Stimulated activated CD4-positive, alpha-beta T cell treated with anti-CD3 and anti-CD28 coated beads, Interleukin-4, amount 100 ng/mL, for 1 hour (primary cell): ENCODE measurements at regions not wholly inside any gene's neighbourhood (a gene's known extent, or its start where the extent isn't known, plus 50 kb on each side); places are given as distances from the start of the nearest gene placed in this dataset.

Experiments
- DNase-seq: peaks from one replicate; pipeline ENCODE4 v3.0.0-alpha.2; 2020

- DNase-seq = no peak
Observed at GRCh38 chr2:71906357-71906973, 241.2 kb downstream of the CYP26B1 start.

GRCh38 chr2:71905205-71905604 is 242.5 kb downstream of the CYP26B1 start:
- DNase-seq = no peak

DNA sequence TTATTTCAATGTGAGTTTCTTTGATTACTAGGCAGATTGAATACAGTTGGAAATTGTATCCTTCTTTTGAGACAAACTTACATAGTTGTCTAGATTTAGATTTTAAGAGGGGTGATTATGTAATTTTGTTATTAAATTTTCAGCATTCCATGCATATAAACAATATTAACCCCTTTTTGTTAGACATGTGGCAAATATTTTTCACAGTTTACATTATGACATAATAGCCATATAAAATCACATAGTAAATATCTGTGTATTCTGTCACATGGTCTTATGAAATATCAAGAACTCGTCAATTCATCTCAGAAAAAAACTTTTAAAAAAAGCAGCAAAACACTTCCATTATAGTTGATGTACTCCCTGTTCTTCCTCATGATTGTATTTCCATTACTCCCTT is 243.8 kb downstream of the CYP26B1 start:
- DNase-seq = no peak

GRCh38 chr2:71901466-71901865 is 246.2 kb downstream of the CYP26B1 start:
- no peak for DNase-seq

DNA sequence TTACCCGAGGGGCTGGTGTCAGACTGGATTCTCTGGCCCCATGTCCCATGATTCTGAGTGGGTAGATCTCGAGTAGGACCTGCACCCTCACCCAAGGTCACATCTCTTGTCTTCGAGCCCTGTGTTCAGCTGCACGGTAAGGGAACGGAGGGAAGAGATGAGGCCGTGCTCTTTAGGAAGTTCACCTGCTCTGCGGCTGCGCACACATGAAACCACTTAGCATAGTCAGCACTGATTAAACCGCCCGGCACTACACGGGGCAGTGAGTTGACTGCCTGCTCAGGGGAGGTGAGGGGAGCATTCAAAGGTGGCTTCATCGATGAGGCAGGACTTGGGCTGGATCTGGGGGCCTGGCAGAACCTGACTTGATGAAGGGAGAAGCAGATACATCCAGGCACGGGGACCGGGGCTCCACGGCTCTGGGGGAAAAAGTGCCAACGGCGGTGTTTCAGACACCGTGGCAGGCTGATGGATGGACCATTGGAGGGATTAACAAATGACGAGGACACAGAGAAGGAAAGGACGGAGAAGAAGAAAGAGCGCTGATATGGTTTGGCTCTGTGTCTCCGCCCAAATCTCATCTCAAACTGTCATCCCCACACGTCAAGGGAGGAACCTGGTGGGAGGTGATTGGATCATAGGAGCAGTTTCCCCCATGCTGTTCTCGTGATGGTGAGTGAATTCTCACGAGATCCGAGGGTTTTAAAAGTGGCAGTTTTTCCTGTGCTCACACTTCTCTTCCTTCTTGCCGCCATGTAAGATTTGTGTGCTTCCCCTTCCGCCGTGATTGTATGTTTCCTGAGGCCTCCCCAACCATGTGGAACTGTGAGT is 248.6 kb downstream of the CYP26B1 start:
- DNase-seq = no peak

DNA sequence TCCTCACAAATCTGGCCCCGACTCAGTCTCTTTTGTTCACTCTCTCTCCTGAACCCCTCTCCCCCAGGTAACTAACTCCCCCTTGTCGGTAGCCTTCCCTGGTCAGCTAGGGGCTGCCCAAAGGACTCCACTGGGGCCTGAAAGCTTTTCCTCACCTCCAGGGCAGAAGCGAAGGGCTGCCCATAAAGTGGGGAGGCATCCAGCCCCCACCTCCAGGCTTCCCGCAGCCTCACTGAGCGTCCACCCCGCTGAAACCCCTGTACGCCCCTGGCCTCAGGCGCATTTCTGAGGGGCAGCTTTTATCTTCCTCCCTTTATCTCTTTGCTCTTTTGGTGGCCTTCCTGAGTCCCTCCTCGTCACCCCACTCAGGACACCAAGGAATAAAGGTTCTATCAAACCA is 249.3 kb downstream of the CYP26B1 start:
- no peak for DNase-seq

DNA sequence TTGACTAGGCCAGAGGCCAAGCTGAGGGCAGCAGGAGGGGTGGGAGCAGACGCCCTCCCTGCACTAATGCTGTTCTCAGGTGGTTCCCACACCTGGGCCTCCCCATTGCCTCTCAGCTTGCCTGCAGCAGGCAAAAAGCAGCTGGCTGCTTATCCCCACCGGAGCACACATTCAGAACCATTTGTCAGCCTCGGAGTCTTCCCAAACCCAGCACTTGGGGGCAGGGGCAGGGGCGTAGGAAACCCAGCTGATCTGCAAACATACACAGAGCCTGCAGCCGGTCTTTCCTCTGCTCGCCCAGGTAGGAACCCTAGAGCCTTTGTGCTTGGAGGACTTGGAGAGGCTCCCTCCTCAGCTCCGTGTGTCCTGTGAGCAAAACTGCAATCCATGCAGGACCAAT is 249.8 kb downstream of the CYP26B1 start:
- DNase-seq = no peak

DNA sequence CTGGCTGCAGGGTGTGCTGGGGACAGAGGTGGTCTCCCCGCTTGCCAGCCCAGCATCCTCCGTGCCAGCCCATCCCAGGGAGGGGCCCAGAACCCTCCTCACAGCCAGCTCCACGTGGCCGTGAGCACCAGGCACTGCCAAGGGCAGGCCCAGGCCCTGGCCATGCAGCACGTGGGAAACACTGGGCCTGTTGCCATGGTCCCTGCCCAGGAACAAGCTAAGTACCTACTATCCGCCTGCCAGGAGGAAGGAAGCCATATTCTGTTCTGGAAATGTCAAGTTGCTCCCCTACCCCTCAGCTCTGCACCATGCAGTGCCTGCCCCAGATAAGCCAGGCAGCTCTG is 250.6 kb downstream of the CYP26B1 start:
- DNase-seq = no peak

DNA sequence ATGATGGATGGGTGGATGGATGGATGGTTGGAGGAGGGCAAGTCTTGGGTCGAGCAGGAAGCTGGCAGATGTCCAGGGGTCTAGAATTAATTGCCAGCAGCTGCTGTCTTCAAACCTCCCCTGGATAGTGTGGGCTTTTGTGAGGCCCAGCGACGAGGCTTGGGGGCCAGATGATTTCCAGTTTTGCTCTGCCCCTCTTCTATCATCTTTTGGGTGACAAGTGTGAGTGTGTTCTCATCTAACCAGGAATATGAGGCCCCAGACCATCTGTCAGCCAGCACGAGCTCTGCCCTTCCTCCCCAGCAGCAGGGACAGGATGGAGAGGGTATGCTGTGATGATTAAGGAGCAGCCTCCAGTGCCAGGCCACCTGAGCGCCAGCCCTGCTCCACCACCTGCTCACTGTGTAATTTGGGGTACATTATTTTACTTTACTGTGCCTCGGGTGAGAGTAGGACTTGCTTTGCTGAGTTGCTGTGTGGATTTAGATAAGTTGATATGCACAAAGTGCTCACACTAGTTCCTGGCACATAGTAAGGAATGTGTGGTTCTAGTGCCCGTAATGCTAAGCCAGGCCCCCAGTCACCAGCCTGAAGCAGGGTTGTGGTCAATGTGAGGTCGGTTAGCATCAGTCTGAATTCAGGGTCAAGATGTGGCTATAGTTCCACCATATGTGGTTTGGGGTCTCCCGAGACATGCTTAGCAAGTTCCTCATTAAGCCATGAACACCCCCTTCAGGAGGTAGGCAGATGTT is 251.1 kb downstream of the CYP26B1 start:
- DNase-seq = no peak

DNA sequence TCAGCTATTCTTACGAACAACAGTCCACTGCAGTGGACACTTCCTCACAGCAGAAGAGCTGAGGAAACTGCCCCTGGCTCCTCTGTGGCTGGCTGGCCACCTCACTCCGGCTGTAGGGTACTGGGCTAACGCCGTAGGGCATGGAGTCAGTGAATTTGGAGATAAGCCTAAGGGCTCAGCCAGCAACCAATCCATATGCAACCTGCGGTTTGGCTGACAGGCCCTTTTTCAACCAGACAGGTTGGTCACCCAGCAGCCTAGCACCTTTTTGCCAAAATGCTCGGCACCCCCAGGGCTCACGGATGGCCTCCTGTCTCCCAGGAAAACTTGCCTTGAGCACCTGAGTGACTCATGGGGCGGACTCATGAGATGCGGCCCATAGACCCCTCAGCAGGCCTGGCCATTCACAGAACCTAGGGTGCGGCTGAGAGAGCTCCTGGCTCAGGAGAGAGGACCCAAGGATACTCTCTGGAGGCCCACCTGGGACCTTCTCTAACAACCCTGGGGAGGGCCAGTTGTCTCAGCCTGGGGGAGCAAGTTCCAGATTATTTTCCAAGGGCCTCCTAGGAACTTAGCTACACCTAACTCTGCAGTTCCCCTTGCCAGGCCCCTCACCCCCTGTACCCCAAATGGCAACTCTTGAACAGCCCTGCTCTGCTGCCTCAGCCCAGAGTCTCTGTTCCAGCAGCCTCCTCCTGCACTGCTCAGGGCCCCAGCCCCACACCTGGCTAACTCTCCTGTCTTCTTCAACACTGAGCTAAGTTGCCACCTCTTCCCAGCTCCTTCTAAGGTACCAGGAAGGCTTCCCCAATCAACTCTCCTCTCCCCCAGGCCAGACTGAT is 252.1 kb downstream of the CYP26B1 start:
- DNase-seq = no peak

DNA sequence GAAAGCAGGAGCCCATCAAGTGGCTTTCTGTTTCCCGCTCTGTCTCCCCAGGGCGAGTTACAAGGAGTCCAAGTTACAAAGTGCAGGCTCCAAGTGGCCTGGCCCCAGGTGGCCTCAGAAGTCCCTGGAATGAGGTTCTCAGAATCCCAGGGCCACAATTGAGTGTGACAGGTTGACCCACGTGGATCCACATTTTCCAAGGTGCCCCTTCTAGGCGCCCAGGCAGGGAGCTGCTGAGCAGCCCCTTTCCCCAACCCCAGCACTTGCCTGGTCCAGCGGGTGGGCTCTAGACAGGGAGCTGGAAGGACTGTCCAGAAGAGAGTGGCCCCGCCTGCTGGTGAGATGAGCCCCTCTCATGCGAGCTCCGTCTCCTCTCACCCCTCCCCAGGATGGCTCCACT is 253.4 kb downstream of the CYP26B1 start:
- DNase-seq = no peak

DNA sequence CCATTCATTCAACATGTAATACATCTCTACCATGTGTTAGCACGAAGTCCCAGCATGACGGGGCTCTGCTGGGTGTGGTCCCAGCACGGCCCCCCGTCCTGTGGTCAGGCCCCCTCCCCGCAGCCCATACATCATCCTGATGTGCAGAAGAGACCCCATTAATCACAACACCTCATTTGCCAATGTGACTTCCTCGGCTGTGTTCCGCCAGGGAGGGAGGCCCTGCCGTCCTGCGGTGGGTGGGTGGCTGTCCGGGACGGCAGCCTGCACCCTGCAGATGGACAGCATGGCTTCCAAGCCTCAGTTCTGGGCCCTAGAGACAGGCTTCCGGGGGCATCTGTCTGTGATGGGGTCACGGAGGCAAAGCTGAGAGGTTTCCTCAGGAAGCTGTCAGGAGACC is 254.0 kb downstream of the CYP26B1 start:
- no peak for DNase-seq

GRCh38 chr2:71892896-71893295 is 254.8 kb downstream of the CYP26B1 start:
- no peak for DNase-seq

DNA sequence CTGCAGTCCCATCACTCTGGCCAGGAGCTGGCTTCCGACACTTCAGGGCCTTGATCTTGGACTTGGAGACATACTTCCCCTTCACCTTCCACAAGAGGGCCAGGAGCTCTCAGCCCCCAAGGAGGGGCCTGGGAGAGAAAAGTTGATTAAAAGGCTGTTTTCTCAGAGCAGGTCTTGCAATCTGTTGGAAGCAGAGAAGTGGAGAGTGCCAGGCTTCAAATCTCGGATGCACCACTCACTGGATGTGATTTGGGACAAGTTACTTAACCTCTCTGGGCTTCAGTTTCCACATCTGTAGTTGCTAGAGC is 255.3 kb downstream of the CYP26B1 start:
- no peak for DNase-seq

- no peak for DNase-seq
Observed at GRCh38 chr2:71891719-71892422, 255.8 kb downstream of the CYP26B1 start.

DNA sequence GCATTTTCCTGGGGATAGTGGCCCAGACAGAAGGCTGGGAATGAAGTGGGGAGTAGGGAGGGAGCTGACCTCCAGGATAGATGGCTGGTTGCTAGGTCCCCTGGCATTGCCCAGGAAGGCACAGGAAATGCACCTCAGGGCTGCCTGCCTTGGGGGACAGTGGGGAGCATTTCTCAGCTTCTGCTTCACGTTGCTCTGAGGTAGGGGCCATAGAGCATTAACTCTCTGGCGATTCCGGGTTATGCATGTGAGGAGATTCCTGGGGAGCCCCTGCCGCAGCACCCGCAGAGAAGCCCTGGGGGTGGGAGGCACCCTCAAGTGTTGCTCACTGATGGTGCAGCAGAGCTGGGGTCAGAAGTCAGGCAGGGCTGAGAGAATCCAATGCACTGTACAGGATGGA is 256.5 kb downstream of the CYP26B1 start:
- no peak for DNase-seq

- DNase-seq = no peak
Observed at GRCh38 chr2:71889759-71890684, 257.6 kb downstream of the CYP26B1 start.

DNA sequence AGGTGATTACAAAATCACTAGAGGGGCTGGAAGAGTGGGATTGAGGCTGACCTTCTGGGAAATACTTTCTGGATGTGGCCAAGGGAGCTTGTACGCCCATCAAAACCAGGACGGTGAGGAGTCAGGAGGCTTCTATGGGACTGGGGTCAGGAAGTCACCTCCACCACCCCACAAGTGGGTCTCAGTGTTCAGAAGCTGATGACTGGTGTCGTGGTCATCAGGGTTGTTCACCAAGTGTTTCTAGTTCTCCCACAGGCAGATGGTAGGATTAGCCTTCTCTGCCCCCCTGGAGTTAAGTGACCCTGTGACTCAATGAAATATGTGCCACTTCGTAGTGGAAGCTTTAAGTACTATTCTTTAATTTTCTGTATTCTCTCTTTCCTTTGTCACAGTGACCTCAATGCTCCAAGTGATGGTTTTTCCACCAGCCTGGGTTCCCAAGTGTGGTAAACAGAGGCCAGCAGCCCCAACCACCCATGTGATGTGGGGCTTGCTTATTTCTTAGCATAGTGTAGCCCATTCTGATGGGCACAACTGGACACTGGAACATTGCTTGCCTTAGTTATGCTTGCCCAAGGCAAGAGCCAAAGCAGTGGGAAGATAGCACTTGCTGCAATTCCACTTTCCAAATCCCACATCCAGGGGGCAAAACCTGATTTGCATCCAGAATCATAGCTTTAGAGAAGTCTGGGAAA is 258.8 kb downstream of the CYP26B1 start:
- no peak for DNase-seq

DNA sequence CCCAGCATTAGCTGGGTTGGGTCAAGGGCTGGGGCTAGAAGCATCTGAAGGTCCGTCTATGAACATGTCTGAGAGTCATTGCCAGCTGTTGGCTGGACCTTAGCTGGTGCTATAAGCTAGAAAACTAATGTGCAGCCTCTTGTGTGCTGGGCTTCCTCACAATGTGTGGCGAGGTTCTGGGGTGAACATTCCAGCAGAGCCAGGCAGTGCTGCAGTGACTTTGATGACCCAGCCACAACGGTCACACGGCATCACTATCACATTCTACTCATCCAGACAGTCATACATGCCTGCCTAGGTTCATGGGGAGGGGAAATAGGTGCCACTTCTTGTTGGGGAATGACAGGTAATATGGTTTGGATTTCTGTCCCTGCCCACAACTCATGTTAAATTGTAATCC is 260.5 kb downstream of the CYP26B1 start:
- no peak for DNase-seq

- no peak for DNase-seq
Observed at GRCh38 chr2:71886241-71886640, 261.4 kb downstream of the CYP26B1 start.
